T-cell (primary cell): ENCODE measurements at regions not wholly inside any gene's neighbourhood (a gene's known extent, or its start where the extent isn't known, plus 50 kb on each side); places are given as distances from the start of the nearest gene placed in this dataset.

ENCODE experiments used
- ATAC-seq, 4 experiments: fragments of 200-7000 bp in 3 of 4; fragments of 150-1000 bp in 1 of 4; cut with Tn5 transposase; replicated peaks in 1 of 4; 1 replicate in 3 of 4; 2 replicates in 1 of 4; pipeline ENCODE4 v1.10.0; 2021; ENCODE audit warnings: moderate library complexity in 3 of 4, mild to moderate bottlenecking in 2 of 4, moderate number of reproducible peaks in 1 of 4
- CTCF ChIA-PET, 2 donors: fragments of 300-600 bp; sonication (Branson Sonifier 250); formaldehyde crosslinking; loops; one replicate each; lab custom pipeline; 2022; ENCODE audit warnings: antibody characterized with exemption in 2 of 2; lab: Charles Lee
- POLR2A ChIA-PET, 2 donors: fragments of 300-600 bp; sonication (Branson Sonifier 250); formaldehyde crosslinking; loops; one replicate each; lab custom pipeline; 2022; ENCODE audit warnings: antibody characterized with exemption in 2 of 2; lab: Charles Lee
- DNase-seq, 35 experiments: peaks; one replicate each; pipeline versions ENCODE4 v3.0.0 to v3.0.0-alpha.2; 2013 to 2023
- H3K27ac ChIP-seq: one replicate; pipeline ENCODE4 v1.5.1; 2013; ENCODE audit warnings: low read length
- H3K27me3 ChIP-seq, 2 experiments: replicated peaks in 1 of 2; 1 replicate in 1 of 2; 2 replicates in 1 of 2; pipeline versions ENCODE4 v1.6.1 to v1.7.0; 2013; ENCODE audit warnings: low read length in 1 of 2, mixed read lengths in 1 of 2; ENCODE audit not compliant: control insufficient read depth in 2 of 2, insufficient read depth in 2 of 2; ENCODE audit errors: extremely low read depth in 1 of 2
- H3K36me3 ChIP-seq, 2 donors: 1 replicate in 1 of 2; 2 replicates in 1 of 2; pipeline versions ENCODE4 v1.6.1 to v1.7.0; 2013; ENCODE audit warnings: low read length in 1 of 2; ENCODE audit not compliant: control insufficient read depth in 2 of 2, insufficient read depth in 1 of 2; ENCODE audit errors: extremely low read depth in 1 of 2
- H3K4me1 ChIP-seq, 2 experiments: 1 replicate in 1 of 2; 2 replicates in 1 of 2; pipeline versions ENCODE4 v1.6.1 to v1.7.0; 2013; ENCODE audit warnings: low read length in 2 of 2, mixed read lengths in 1 of 2; ENCODE audit not compliant: insufficient read depth in 2 of 2, control insufficient read depth in 1 of 2; ENCODE audit errors: extremely low read depth in 1 of 2
- H3K4me3 ChIP-seq, 2 donors: 1 replicate in 1 of 2; 2 replicates in 1 of 2; pipeline versions ENCODE4 v1.5.1 to v1.7.0; 2013; ENCODE audit warnings: mild to moderate bottlenecking in 2 of 2, low read length in 1 of 2, moderate library complexity in 1 of 2; ENCODE audit not compliant: control insufficient read depth in 1 of 2; ENCODE audit errors: extremely low read depth in 1 of 2
- H3K9me3 ChIP-seq: 2 replicates; pipeline ENCODE4 v1.7.0; 2013
- H3K27ac Mint-ChIP-seq, 2 donors: one replicate each; pipeline ENCODE4 v1.8.0; 2020 to 2021; ENCODE audit warnings: mild to moderate bottlenecking in 2 of 2, mixed read lengths in 2 of 2
- H3K27me3 Mint-ChIP-seq, 2 donors: one replicate each; pipeline ENCODE4 v1.8.0; 2021 to 2022; ENCODE audit warnings: mixed read lengths in 2 of 2
- H3K36me3 Mint-ChIP-seq: one replicate; pipeline ENCODE4 v1.8.0; 2021; ENCODE audit warnings: mixed read lengths
- H3K4me1 Mint-ChIP-seq, 3 donors: one replicate each; pipeline ENCODE4 v1.8.0; 2020 to 2022; ENCODE audit warnings: mixed read lengths in 3 of 3, mild to moderate bottlenecking in 1 of 3
- H3K4me3 Mint-ChIP-seq, 3 donors: one replicate each; pipeline ENCODE4 v1.8.0; 2020 to 2022; ENCODE audit warnings: mild to moderate bottlenecking in 3 of 3, mixed read lengths in 3 of 3, moderate library complexity in 3 of 3
- H3K9me3 Mint-ChIP-seq, 3 donors: one replicate each; pipeline ENCODE4 v1.8.0; 2020 to 2022; ENCODE audit warnings: mixed read lengths in 3 of 3
- WGBS: methylation state at CpG from one replicate; pipeline ENCODE4 v1.1.5; 2013; ENCODE audit warnings: missing lambda C conversion rate; ENCODE audit not compliant: insufficient coverage; 5-methylcytosine and 5-hydroxymethylcytosine counted together

- ChIA-PET POLR2A (no interaction called here), CTCF (interaction anchor here (0.6 to 1.1 kb wide), 5 partner anchors 347 to 487 kb away, joined by 3 to 6 read pairs (median 3); no protein-coding TSS in a partner anchor)
- Mint-ChIP-seq H3K4me1 (peaks cover 0 to 3% (median 3%) of the 10 kb centered on the region in 3 donors), H3K4me3 (no peak overlapping the region), H3K27ac (no peak overlapping the region), H3K9me3 (no peaks in the 10 kb centered on the region), H3K27me3 (no peaks in the 10 kb centered on the region), H3K36me3 (no peaks in the 10 kb centered on the region)
- peaks cover 0 to 9% of the 10 kb centered on the region in 2 experiments for H3K27me3 ChIP-seq
- ATAC-seq (no peak), DNase-seq (no peak)
- H3K36me3 ChIP-seq = no peaks in the 10 kb centered on the region
- H3K9me3 ChIP-seq = no peaks in the 10 kb centered on the region
- no peak overlapping the region for H3K27ac ChIP-seq
- H3K4me1 ChIP-seq = no peaks in the 10 kb centered on the region
- 90% methylated on average over 8 of the region's 14 CpGs for WGBS
- H3K4me3 ChIP-seq = no peak overlapping the region
These were observed 121.3 kb upstream of the SMAD3 start for GRCh38 chr15:66944121-66944520.

- ChIA-PET POLR2A (no interaction called here), CTCF (interaction anchor here in 1 of 2 donors (1.1 to 2.1 kb wide), 2 partner anchors 359 to 488 kb away, joined by 6 to 8 read pairs; no protein-coding TSS in a partner anchor)
- Mint-ChIP-seq H3K9me3 (no peaks in the 10 kb centered on the region), H3K27ac (no peak overlapping the region), H3K27me3 (no peaks in the 10 kb centered on the region), H3K4me1 (peaks cover 0 to 3% (median 3%) of the 10 kb centered on the region in 3 donors), H3K4me3 (no peak overlapping the region), H3K36me3 (no peaks in the 10 kb centered on the region)
- no peaks in the 10 kb centered on the region for H3K9me3 ChIP-seq
- H3K36me3 ChIP-seq = no peaks in the 10 kb centered on the region
- no peak overlapping the region for H3K27ac ChIP-seq
- ATAC-seq (no peak), DNase-seq (no peak)
- peaks cover 0 to 9% of the 10 kb centered on the region in 2 experiments for H3K27me3 ChIP-seq
- WGBS = 79% methylated on average over 3 of the region's 3 CpGs
- H3K4me1 ChIP-seq = no peaks in the 10 kb centered on the region
- H3K4me3 ChIP-seq = no peak overlapping the region
These were observed 120.1 kb upstream of the SMAD3 start for GRCh38 chr15:66945286-66945685.

- Mint-ChIP-seq H3K27me3 (no peaks in the 10 kb centered on the region), H3K36me3 (no peaks in the 10 kb centered on the region), H3K27ac (no peak overlapping the region), H3K9me3 (no peaks in the 10 kb centered on the region), H3K4me3 (no peak overlapping the region), H3K4me1 (peaks cover 0 to 3% (median 3%) of the 10 kb centered on the region in 3 donors)
- CTCF ChIA-PET = interaction anchor here in 1 of 2 donors (1.5 to 2.1 kb wide), 4 partner anchors 332 to 488 kb away, joined by 3 to 30 read pairs (median 7); no protein-coding TSS in a partner anchor
- Histone ChIP-seq H3K27me3 (peaks cover 0 to 9% of the 10 kb centered on the region in 2 experiments), H3K36me3 (no peaks in the 10 kb centered on the region), H3K9me3 (no peaks in the 10 kb centered on the region), H3K27ac (no peak overlapping the region), H3K4me1 (no peaks in the 10 kb centered on the region), H3K4me3 (no peak overlapping the region)
- WGBS = 55% methylated on average over 3 of the region's 4 CpGs
- no peak for DNase-seq
- POLR2A ChIA-PET = no interaction called here
- ATAC-seq = no peak
These were observed 119.6 kb upstream of the SMAD3 start for GRCh38 chr15:66945842-66946241.

GRCh38 chr15:66946578-66947164, 118.7 kb upstream of the SMAD3 start:
- Histone ChIP-seq H3K9me3 (no peaks in the 10 kb centered on the region), H3K27ac (no peak overlapping the region), H3K27me3 (peaks cover 0 to 8% of the 10 kb centered on the region in 2 experiments), H3K4me1 (no peaks in the 10 kb centered on the region), H3K36me3 (no peaks in the 10 kb centered on the region), H3K4me3 (no peak overlapping the region)
- Mint-ChIP-seq H3K27ac (no peak overlapping the region), H3K27me3 (no peaks in the 10 kb centered on the region), H3K4me1 (peaks cover 0 to 3% (median 3%) of the 10 kb centered on the region in 3 donors), H3K9me3 (no peaks in the 10 kb centered on the region), H3K36me3 (no peaks in the 10 kb centered on the region), H3K4me3 (no peak overlapping the region)
- ChIA-PET POLR2A (no interaction called here), CTCF (interaction anchor here (0.6 to 2.1 kb wide), 7 partner anchors 293 to 487 kb away, joined by 3 to 30 read pairs (median 7); no protein-coding TSS in a partner anchor)
- 42% methylated on average over 1 of the region's 12 CpGs for WGBS
- DNase-seq = peak; percentile 43 to 87 (median 66)
- peak; percentile 62 to 80 (median 73) for ATAC-seq

- Mint-ChIP-seq H3K9me3 (no peaks in the 10 kb centered on the region), H3K4me3 (no peak overlapping the region), H3K27ac (no peak overlapping the region), H3K4me1 (peaks cover 0 to 3% (median 3%) of the 10 kb centered on the region in 3 donors), H3K27me3 (no peaks in the 10 kb centered on the region), H3K36me3 (no peaks in the 10 kb centered on the region)
- WGBS = 88% methylated on average over 9 of the region's 12 CpGs
- no peak for DNase-seq
- no peak overlapping the region for H3K27ac ChIP-seq
- no peaks in the 10 kb centered on the region for H3K9me3 ChIP-seq
- no peaks in the 10 kb centered on the region for H3K36me3 ChIP-seq
- H3K27me3 ChIP-seq = peaks cover 0 to 7% of the 10 kb centered on the region in 2 experiments
- no peaks in the 10 kb centered on the region for H3K4me1 ChIP-seq
- CTCF ChIA-PET = interaction anchor here (1.4 to 2.1 kb wide), 4 partner anchors 353 to 486 kb away, joined by 4 to 8 read pairs (median 6); no protein-coding TSS in a partner anchor
- no peak for ATAC-seq
- H3K4me3 ChIP-seq = no peak overlapping the region
- POLR2A ChIA-PET = no interaction called here
These were observed 117.9 kb upstream of the SMAD3 start for GRCh38 chr15:66947471-66947870.

- Mint-ChIP-seq H3K4me3 (no peak overlapping the region), H3K36me3 (no peaks in the 10 kb centered on the region), H3K4me1 (peaks cover 0 to 3% (median 3%) of the 10 kb centered on the region in 3 donors), H3K27me3 (no peaks in the 10 kb centered on the region), H3K27ac (no peak overlapping the region), H3K9me3 (no peaks in the 10 kb centered on the region)
- Histone ChIP-seq H3K4me3 (no peak overlapping the region), H3K27me3 (peaks cover 0 to 7% of the 10 kb centered on the region in 2 experiments), H3K36me3 (no peaks in the 10 kb centered on the region), H3K9me3 (no peaks in the 10 kb centered on the region), H3K27ac (no peak overlapping the region), H3K4me1 (no peaks in the 10 kb centered on the region)
- no peak for DNase-seq
- CTCF ChIA-PET = interaction anchor here (0.6 to 1.4 kb wide), 4 partner anchors 18 to 487 kb away, joined by 3 to 6 read pairs (median 4); no protein-coding TSS in a partner anchor
- no peak for ATAC-seq
- POLR2A ChIA-PET = no interaction called here
- WGBS = 100% methylated on average over 1 of the region's 2 CpGs
These were observed 117.1 kb upstream of the SMAD3 start for GRCh38 chr15:66948294-66948693.
